HEK293T (cell line): ENCODE measurements at regions not wholly inside any gene's neighbourhood (a gene's known extent, or its start where the extent isn't known, plus 50 kb on each side); places are given as distances from the start of the nearest gene placed in this dataset.

Experiments
- CTCF ChIA-PET: fragments of 350-600 bp; formaldehyde crosslinking; extraction: SDS; loops from one replicate; lab custom pipeline; 2021; ENCODE audit warnings: antibody characterized with exemption, inconsistent platforms; lab: Yijun Ruan, JAX
- POLR2A ChIA-PET: fragments of 350-600 bp; formaldehyde crosslinking; extraction: SDS; loops from one replicate; lab custom pipeline; 2020; ENCODE audit warnings: antibody characterized with exemption, inconsistent platforms; lab: Yijun Ruan, JAX
- DNase-seq: peaks from one replicate; pipeline ENCODE4 v3.0.0; 2012; ENCODE audit warnings: mixed read lengths; ENCODE audit errors: extremely low spot score
- ARNT ChIP-seq: fragments of 450-650 bp; IDR thresholded peaks from 2 replicates; pipeline ENCODE4 v1.6.1; 2017; ENCODE audit warnings: mild to moderate bottlenecking
- BHLHE40 ChIP-seq: fragments of 450-650 bp; IDR thresholded peaks from 2 replicates; pipeline ENCODE4 v1.6.1; 2016; ENCODE audit warnings: mild to moderate bottlenecking, moderate library complexity, borderline replicate concordance
- CTBP1 ChIP-seq: fragments of 450-650 bp; IDR thresholded peaks from 2 replicates; pipeline ENCODE4 v1.6.1; 2016; ENCODE audit warnings: borderline replicate concordance
- ELF4 ChIP-seq: fragments of 450-650 bp; IDR thresholded peaks from 2 replicates; pipeline ENCODE4 v1.6.1; 2017; ENCODE audit warnings: antibody characterized with exemption
- FOXA1 ChIP-seq: fragments of 450-650 bp; IDR thresholded peaks from 2 replicates; pipeline ENCODE4 v1.6.1; 2016; ENCODE audit warnings: mild to moderate bottlenecking
- FOXK2 ChIP-seq: fragments of 450-650 bp; IDR thresholded peaks from 2 replicates; pipeline ENCODE4 v1.6.1; 2016; ENCODE audit warnings: mild to moderate bottlenecking
- FOXM1 ChIP-seq: fragments of 450-650 bp; IDR thresholded peaks from 2 replicates; pipeline ENCODE4 v1.6.1; 2017; ENCODE audit warnings: mild to moderate bottlenecking, borderline replicate concordance
- HDGF ChIP-seq: fragments of 450-650 bp; IDR thresholded peaks from 2 replicates; pipeline ENCODE4 v1.6.1; 2017; ENCODE audit warnings: antibody characterized with exemption, borderline replicate concordance
- L3MBTL2 ChIP-seq: fragments of 450-650 bp; conservative IDR thresholded peaks from 2 replicates; pipeline ENCODE4 v1.6.1; 2016; ENCODE audit warnings: mild to moderate bottlenecking
- LEF1 ChIP-seq: fragments of 450-650 bp; IDR thresholded peaks from 2 replicates; pipeline ENCODE4 v1.6.1; 2017; ENCODE audit warnings: mild to moderate bottlenecking, borderline replicate concordance
- NFRKB ChIP-seq: fragments of 450-650 bp; IDR thresholded peaks from 2 replicates; pipeline ENCODE4 v1.6.1; 2016; ENCODE audit warnings: mild to moderate bottlenecking, moderate library complexity
- PKNOX1 ChIP-seq: fragments of 450-650 bp; IDR thresholded peaks from 2 replicates; pipeline ENCODE4 v1.6.1; 2016
- SP1 ChIP-seq: fragments of 450-650 bp; IDR thresholded peaks from 2 replicates; pipeline ENCODE4 v1.6.1; 2017
- SUZ12 ChIP-seq: fragments of 450-650 bp; IDR thresholded peaks from 2 replicates; pipeline ENCODE4 v1.6.1; 2016; ENCODE audit warnings: mild to moderate bottlenecking
- TARDBP ChIP-seq: fragments of 450-650 bp; IDR thresholded peaks from 2 replicates; pipeline ENCODE4 v1.6.1; 2016
- ZNF384 ChIP-seq: fragments of 450-650 bp; IDR thresholded peaks from 2 replicates; pipeline ENCODE4 v1.6.1; 2016

GRCh38 chr13:50401721-50402465, 386.6 kb downstream of the KCNRG start:
- CTCF ChIA-PET, result interaction anchor here (1.1 kb wide), 1 partner anchor 25 kb away, joined by 3 read pairs; no protein-coding TSS in a partner anchor
- no peak for TF ChIP-seq FOXA1
- no peak for TF ChIP-seq BHLHE40
- TF ChIP-seq FOXM1, result no peak
- no peak for TF ChIP-seq CTBP1
- TF ChIP-seq SUZ12, result no peak
- TF ChIP-seq FOXK2, result no peak
- TF ChIP-seq HDGF, result no peak
- TF ChIP-seq NFRKB, result no peak
- no peak for TF ChIP-seq L3MBTL2
- TF ChIP-seq SP1, result no peak
- TF ChIP-seq LEF1, result no peak
- no peak for TF ChIP-seq ZNF384
- TF ChIP-seq ELF4, result no peak
- no peak for TF ChIP-seq ARNT
- TF ChIP-seq PKNOX1, result no peak
- DNase-seq, result no peak
- POLR2A ChIA-PET, result interaction anchor here (1.4 to 1.8 kb wide), 2 partner anchors 276 to 404 kb away, joined by 4 to 5 read pairs; partner anchors contain the start of gene TRIM13

- POLR2A ChIA-PET, result interaction anchor here (1.1 kb wide), 1 partner anchor 279 kb away, joined by 3 read pairs; no protein-coding TSS in a partner anchor
- no peak for DNase-seq
- TF ChIP-seq FOXA1 (no peak), LEF1 (no peak), ELF4 (no peak), FOXK2 (no peak), TARDBP (no peak), SUZ12 (no peak), CTBP1 (no peak), L3MBTL2 (no peak), ARNT (no peak), NFRKB (no peak), PKNOX1 (no peak), HDGF (no peak), ZNF384 (no peak), SP1 (no peak), BHLHE40 (no peak), FOXM1 (no peak)
- CTCF ChIA-PET, result interaction anchor here (0.8 kb wide), 1 partner anchor 318 kb away, joined by 3 read pairs; no protein-coding TSS in a partner anchor
These were observed 388.1 kb downstream of the KCNRG start for GRCh38 chr13:50403311-50403710.

GRCh38 chr13:50404116-50404515, 388.9 kb downstream of the KCNRG start:
- ChIA-PET CTCF (no interaction called here), POLR2A (interaction anchor here (1.1 kb wide), 1 partner anchor 280 kb away, joined by 3 read pairs; no protein-coding TSS in a partner anchor)
- no peak for DNase-seq
- no peak for TF ChIP-seq CTBP1
- TF ChIP-seq HDGF, result no peak

GRCh38 chr13:50404769-50405168, 389.5 kb downstream of the KCNRG start:
- ChIA-PET POLR2A (no interaction called here), CTCF (interaction anchor here (0.6 kb wide), 1 partner anchor 70 kb away, joined by 3 read pairs; no protein-coding TSS in a partner anchor)
- no peak for DNase-seq
- TF ChIP-seq SUZ12 (no peak), TARDBP (no peak), HDGF (no peak), FOXK2 (no peak), ARNT (no peak), LEF1 (no peak), FOXA1 (no peak)

- POLR2A ChIA-PET, result no interaction called here
- DNase-seq, result no peak
- TF ChIP-seq FOXA1, result no peak
- no peak for TF ChIP-seq FOXM1
- TF ChIP-seq ARNT, result no peak
- no peak for TF ChIP-seq SP1
- CTCF ChIA-PET, result interaction anchor here (1.3 kb wide), 1 partner anchor 20 kb away, joined by 4 read pairs; no protein-coding TSS in a partner anchor
These were observed 391.6 kb downstream of the KCNRG start for GRCh38 chr13:50406831-50407230.

- POLR2A ChIA-PET, result no interaction called here
- TF ChIP-seq LEF1, result no peak
- TF ChIP-seq BHLHE40, result no peak
- no peak for TF ChIP-seq TARDBP
- no peak for TF ChIP-seq ARNT
- TF ChIP-seq ELF4, result no peak
- no peak for TF ChIP-seq L3MBTL2
- TF ChIP-seq CTBP1, result no peak
- TF ChIP-seq PKNOX1, result 0 out of 2 replicates have a peak, but pooled peaks have one; percentile 24
These were observed 392.8 kb downstream of the KCNRG start for GRCh38 chr13:50408068-50408467.

More at GRCh38 chr13:50408068-50408467, 392.8 kb downstream of the KCNRG start:
- DNase-seq, result no peak
- CTCF ChIA-PET, result interaction anchor here (1.3 kb wide), 1 partner anchor 21 kb away, joined by 4 read pairs; no protein-coding TSS in a partner anchor
